GM12891 (cell line): ENCODE measurements at regions not wholly inside any gene's neighbourhood (a gene's known extent, or its start where the extent isn't known, plus 50 kb on each side); places are given as distances from the start of the nearest gene placed in this dataset.

Source experiments
- POLR2A ChIP-seq: IDR thresholded peaks from 2 replicates; pipeline ENCODE4 v1.6.1; 2011; ENCODE audit warnings: low read depth, low read length, control low read depth
- TAF1 ChIP-seq: IDR thresholded peaks from 2 replicates; pipeline ENCODE4 v1.6.1; 2011; ENCODE audit warnings: low read depth, low read length, control low read depth

DNA sequence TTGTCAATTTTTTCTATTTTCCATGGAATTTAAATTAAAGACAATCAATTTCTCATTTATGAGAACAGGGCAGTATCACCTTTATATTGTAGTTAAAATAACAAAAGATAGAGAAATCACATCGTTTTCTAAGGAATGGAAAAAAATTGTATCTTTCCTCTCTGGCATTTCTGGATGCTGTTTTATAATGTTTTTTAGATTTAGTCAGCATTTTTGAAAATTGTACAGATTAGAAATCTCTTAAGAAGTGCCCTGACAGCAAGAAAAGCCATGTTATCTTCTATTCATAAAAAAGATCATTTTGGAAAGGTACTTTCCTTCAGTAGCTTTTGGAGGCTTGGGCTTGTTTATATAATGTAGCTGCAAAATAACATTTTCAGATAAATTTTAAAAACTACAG is 116.9 kb downstream of the PLG start:
- no peak for TF ChIP-seq POLR2A
- TF ChIP-seq TAF1: no peak
